ENCODE measurements at regions not wholly inside any gene's neighbourhood (a gene's known extent, or its start where the extent isn't known, plus 50 kb on each side); places are given as distances from the start of the nearest gene placed in this dataset.

- Histone ChIP-seq H3K4me2 (ENCODE audit: low read length) (no peak overlapping the region), H3K36me3 (ENCODE audit: control insufficient read depth, insufficient read depth, low read length) (no peaks in the 10 kb centered on the region), H3K23ac (ENCODE audit: low read length) (no peak overlapping the region), H3K18ac (ENCODE audit: low read length) (no peak overlapping the region), H3K4me1 (ENCODE audit: control insufficient read depth, low read depth, low read length) (no peaks in the 10 kb centered on the region), H3K27me3 (ENCODE audit: insufficient read depth, low read length, poor library complexity) (no peaks in the 10 kb centered on the region), H2BK5ac (ENCODE audit: low read length) (no peak overlapping the region), H3K9ac (ENCODE audit: low read length) (no peak overlapping the region), H3K4ac (ENCODE audit: low read depth, low read length) (no peak overlapping the region), H2BK120ac (ENCODE audit: low read depth, low read length) (no peak overlapping the region), H3K27ac (ENCODE audit: low read depth, low read length) (no peak overlapping the region), H2AK5ac (ENCODE audit: low read length) (no peak overlapping the region), H4K5ac (ENCODE audit: low read length) (no peak overlapping the region), H3K79me2 (ENCODE audit: control insufficient read depth, insufficient read depth, low read length) (no peaks in the 10 kb centered on the region), H3K56ac (ENCODE audit: low read length) (no peak overlapping the region), H2BK15ac (replicated peaks; ENCODE audit: low read depth) (no peak overlapping the region), H4K8ac (ENCODE audit: low read depth, low read length) (no peak overlapping the region), H3K4me3 (ENCODE audit: low read length) (no peak overlapping the region), H3K79me1 (ENCODE audit: low read length) (no peaks in the 10 kb centered on the region)
- no peak for DNase-seq
- WGBS (ENCODE audit: extremely low coverage, insufficient coverage, low lambda C conversion rate): no CpG with 5 or more reads among the region's 1 CpG
These were observed 597.4 kb upstream of the PTGER4 start for GRCh38 chr5:40082313-40082712.

GRCh38 chr5:40080191-40080590 is 599.5 kb upstream of the PTGER4 start:
- no peak overlapping the region for H3K4me3 ChIP-seq (ENCODE audit: low read length)
- H3K36me3 ChIP-seq (ENCODE audit: control insufficient read depth, insufficient read depth, low read length): no peaks in the 10 kb centered on the region
- H3K23ac ChIP-seq (ENCODE audit: low read length): no peak overlapping the region
- H2AK5ac ChIP-seq (ENCODE audit: low read length): no peak overlapping the region
- H3K9ac ChIP-seq (ENCODE audit: low read length): no peak overlapping the region
- H3K79me2 ChIP-seq (ENCODE audit: control insufficient read depth, insufficient read depth, low read length): no peaks in the 10 kb centered on the region
- no peak overlapping the region for H2BK15ac ChIP-seq (replicated peaks; ENCODE audit: low read depth)
- no peak overlapping the region for H3K4me2 ChIP-seq (ENCODE audit: low read length)
- no peak overlapping the region for H3K56ac ChIP-seq (ENCODE audit: low read length)
- H3K4ac ChIP-seq (ENCODE audit: low read depth, low read length): no peak overlapping the region
- H4K5ac ChIP-seq (ENCODE audit: low read length): no peak overlapping the region
- no peaks in the 10 kb centered on the region for H3K27me3 ChIP-seq (ENCODE audit: insufficient read depth, low read length, poor library complexity)
- H2BK5ac ChIP-seq (ENCODE audit: low read length): no peak overlapping the region
- H3K27ac ChIP-seq (ENCODE audit: low read depth, low read length): no peak overlapping the region
- no peaks in the 10 kb centered on the region for H3K79me1 ChIP-seq (ENCODE audit: low read length)
- no peak overlapping the region for H3K18ac ChIP-seq (ENCODE audit: low read length)
- DNase-seq: no peak
- H4K8ac ChIP-seq (ENCODE audit: low read depth, low read length): no peak overlapping the region
- H3K4me1 ChIP-seq (ENCODE audit: control insufficient read depth, low read depth, low read length): no peaks in the 10 kb centered on the region
- no peak overlapping the region for H2BK120ac ChIP-seq (ENCODE audit: low read depth, low read length)

- H2BK5ac ChIP-seq (ENCODE audit: low read length): no peak overlapping the region
- peak; percentile 48 for DNase-seq
- H2BK15ac ChIP-seq (replicated peaks; ENCODE audit: low read depth): no peak overlapping the region
- no peak overlapping the region for H2BK120ac ChIP-seq (ENCODE audit: low read depth, low read length)
- H3K27me3 ChIP-seq (ENCODE audit: insufficient read depth, low read length, poor library complexity): no peaks in the 10 kb centered on the region
- H3K9ac ChIP-seq (ENCODE audit: low read length): no peak overlapping the region
- H3K79me1 ChIP-seq (ENCODE audit: low read length): no peaks in the 10 kb centered on the region
- H3K4me2 ChIP-seq (ENCODE audit: low read length): no peak overlapping the region
- no peak overlapping the region for H3K23ac ChIP-seq (ENCODE audit: low read length)
- no peak overlapping the region for H3K27ac ChIP-seq (ENCODE audit: low read depth, low read length)
- no CpG with 5 or more reads among the region's 8 CpGs for WGBS (ENCODE audit: extremely low coverage, insufficient coverage, low lambda C conversion rate)
- H3K4me1 ChIP-seq (ENCODE audit: control insufficient read depth, low read depth, low read length): no peaks in the 10 kb centered on the region
- H3K18ac ChIP-seq (ENCODE audit: low read length): no peak overlapping the region
- H3K4me3 ChIP-seq (ENCODE audit: low read length): no peak overlapping the region
- no peaks in the 10 kb centered on the region for H3K36me3 ChIP-seq (ENCODE audit: control insufficient read depth, insufficient read depth, low read length)
- no peak overlapping the region for H3K56ac ChIP-seq (ENCODE audit: low read length)
- H4K8ac ChIP-seq (ENCODE audit: low read depth, low read length): no peak overlapping the region
- H3K4ac ChIP-seq (ENCODE audit: low read depth, low read length): no peak overlapping the region
- H3K79me2 ChIP-seq (ENCODE audit: control insufficient read depth, insufficient read depth, low read length): no peaks in the 10 kb centered on the region
- no peak overlapping the region for H4K5ac ChIP-seq (ENCODE audit: low read length)
- H2AK5ac ChIP-seq (ENCODE audit: low read length): no peak overlapping the region
These were observed 600.7 kb upstream of the PTGER4 start for GRCh38 chr5:40078898-40079575.

- H3K27ac ChIP-seq (ENCODE audit: low read depth, low read length): no peak overlapping the region
- H3K79me2 ChIP-seq (ENCODE audit: control insufficient read depth, insufficient read depth, low read length): no peaks in the 10 kb centered on the region
- H4K5ac ChIP-seq (ENCODE audit: low read length): no peak overlapping the region
- H3K79me1 ChIP-seq (ENCODE audit: low read length): no peaks in the 10 kb centered on the region
- H3K4me2 ChIP-seq (ENCODE audit: low read length): no peak overlapping the region
- no peak overlapping the region for H4K8ac ChIP-seq (ENCODE audit: low read depth, low read length)
- H2AK5ac ChIP-seq (ENCODE audit: low read length): no peak overlapping the region
- H3K9ac ChIP-seq (ENCODE audit: low read length): no peak overlapping the region
- no peak overlapping the region for H2BK15ac ChIP-seq (replicated peaks; ENCODE audit: low read depth)
- no CpG with 5 or more reads among the region's 1 CpG for WGBS (ENCODE audit: extremely low coverage, insufficient coverage, low lambda C conversion rate)
- no peak overlapping the region for H2BK5ac ChIP-seq (ENCODE audit: low read length)
- no peak overlapping the region for H3K4me3 ChIP-seq (ENCODE audit: low read length)
- no peak for DNase-seq
- H3K27me3 ChIP-seq (ENCODE audit: insufficient read depth, low read length, poor library complexity): no peaks in the 10 kb centered on the region
- no peaks in the 10 kb centered on the region for H3K36me3 ChIP-seq (ENCODE audit: control insufficient read depth, insufficient read depth, low read length)
- H3K18ac ChIP-seq (ENCODE audit: low read length): no peak overlapping the region
- no peaks in the 10 kb centered on the region for H3K4me1 ChIP-seq (ENCODE audit: control insufficient read depth, low read depth, low read length)
- H3K4ac ChIP-seq (ENCODE audit: low read depth, low read length): no peak overlapping the region
- no peak overlapping the region for H3K23ac ChIP-seq (ENCODE audit: low read length)
- no peak overlapping the region for H3K56ac ChIP-seq (ENCODE audit: low read length)
- H2BK120ac ChIP-seq (ENCODE audit: low read depth, low read length): no peak overlapping the region
These were observed 604.9 kb upstream of the PTGER4 start for GRCh38 chr5:40074826-40075225.

- Histone ChIP-seq H2BK120ac (ENCODE audit: low read depth, low read length) (no peak overlapping the region), H3K4me2 (ENCODE audit: low read length) (no peak overlapping the region), H3K79me2 (ENCODE audit: control insufficient read depth, insufficient read depth, low read length) (no peaks in the 10 kb centered on the region), H3K4ac (ENCODE audit: low read depth, low read length) (no peak overlapping the region), H3K18ac (ENCODE audit: low read length) (no peak overlapping the region), H3K4me1 (ENCODE audit: control insufficient read depth, low read depth, low read length) (no peaks in the 10 kb centered on the region), H3K27ac (ENCODE audit: low read depth, low read length) (no peak overlapping the region), H4K5ac (ENCODE audit: low read length) (no peak overlapping the region), H3K27me3 (ENCODE audit: insufficient read depth, low read length, poor library complexity) (no peaks in the 10 kb centered on the region), H3K79me1 (ENCODE audit: low read length) (no peaks in the 10 kb centered on the region), H2BK5ac (ENCODE audit: low read length) (no peak overlapping the region), H3K36me3 (ENCODE audit: control insufficient read depth, insufficient read depth, low read length) (no peaks in the 10 kb centered on the region), H3K56ac (ENCODE audit: low read length) (no peak overlapping the region), H4K8ac (ENCODE audit: low read depth, low read length) (no peak overlapping the region), H3K9ac (ENCODE audit: low read length) (no peak overlapping the region), H3K23ac (ENCODE audit: low read length) (no peak overlapping the region), H2BK15ac (replicated peaks; ENCODE audit: low read depth) (no peak overlapping the region), H3K4me3 (ENCODE audit: low read length) (no peak overlapping the region), H2AK5ac (ENCODE audit: low read length) (no peak overlapping the region)
- no peak for DNase-seq
- WGBS (ENCODE audit: extremely low coverage, insufficient coverage, low lambda C conversion rate): no CpG with 5 or more reads among the region's 1 CpG
These were observed 605.8 kb upstream of the PTGER4 start for GRCh38 chr5:40073927-40074326.

GRCh38 chr5:40071870-40072269 is 607.8 kb upstream of the PTGER4 start:
- no peak overlapping the region for H3K4ac ChIP-seq (ENCODE audit: low read depth, low read length)
- H3K27me3 ChIP-seq (ENCODE audit: insufficient read depth, low read length, poor library complexity): no peaks in the 10 kb centered on the region
- H2BK15ac ChIP-seq (replicated peaks; ENCODE audit: low read depth): no peak overlapping the region
- H3K9ac ChIP-seq (ENCODE audit: low read length): no peak overlapping the region
- no peak overlapping the region for H3K56ac ChIP-seq (ENCODE audit: low read length)
- H3K27ac ChIP-seq (ENCODE audit: low read depth, low read length): no peak overlapping the region
- no peak overlapping the region for H4K8ac ChIP-seq (ENCODE audit: low read depth, low read length)
- no peak overlapping the region for H2BK5ac ChIP-seq (ENCODE audit: low read length)
- H3K36me3 ChIP-seq (ENCODE audit: control insufficient read depth, insufficient read depth, low read length): no peaks in the 10 kb centered on the region
- H4K5ac ChIP-seq (ENCODE audit: low read length): no peak overlapping the region
- H3K4me2 ChIP-seq (ENCODE audit: low read length): no peak overlapping the region
- no peaks in the 10 kb centered on the region for H3K4me1 ChIP-seq (ENCODE audit: control insufficient read depth, low read depth, low read length)
- no peak overlapping the region for H2BK120ac ChIP-seq (ENCODE audit: low read depth, low read length)
- H3K18ac ChIP-seq (ENCODE audit: low read length): no peak overlapping the region
- no peak for DNase-seq
- H2AK5ac ChIP-seq (ENCODE audit: low read length): no peak overlapping the region
- no peak overlapping the region for H3K23ac ChIP-seq (ENCODE audit: low read length)
- H3K79me1 ChIP-seq (ENCODE audit: low read length): no peaks in the 10 kb centered on the region
- no peaks in the 10 kb centered on the region for H3K79me2 ChIP-seq (ENCODE audit: control insufficient read depth, insufficient read depth, low read length)
- H3K4me3 ChIP-seq (ENCODE audit: low read length): no peak overlapping the region
